GM18868 (cell line): ENCODE measurements at regions not wholly inside any gene's neighbourhood (a gene's known extent, or its start where the extent isn't known, plus 50 kb on each side); places are given as distances from the start of the nearest gene placed in this dataset.
A peak's percentile ranks its signal among the peaks of the same experiment; 100 is the strongest.

Source experiments
- ATAC-seq: cut with Tn5 transposase; IDR thresholded peaks from one replicate; pipeline ENCODE4 v1.9.1; 2021; ENCODE audit warnings: mild to moderate bottlenecking, moderate library complexity; ENCODE audit not compliant: unreplicated experiment

DNA sequence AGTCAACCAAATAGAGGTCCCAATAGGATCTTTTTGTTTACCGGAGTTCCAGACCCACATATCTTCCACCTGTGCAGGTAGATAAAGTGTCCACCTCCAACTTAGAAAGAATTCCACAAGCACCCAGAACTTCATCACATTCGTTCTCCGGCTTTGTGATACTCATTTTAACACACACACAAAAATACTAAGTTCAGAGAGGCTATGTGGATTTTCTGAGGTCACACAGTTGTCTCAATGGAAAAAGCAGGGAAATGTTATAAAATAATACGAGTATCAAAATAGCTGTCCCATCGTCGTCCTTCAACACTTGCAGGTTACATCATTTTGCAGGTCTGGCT is 137.5 kb downstream of the TMCO5A start:
- ATAC-seq, result no peak

GRCh38 chr15:38072348-38073177 is 138.1 kb downstream of the TMCO5A start:
- peak; percentile 44 for ATAC-seq

DNA sequence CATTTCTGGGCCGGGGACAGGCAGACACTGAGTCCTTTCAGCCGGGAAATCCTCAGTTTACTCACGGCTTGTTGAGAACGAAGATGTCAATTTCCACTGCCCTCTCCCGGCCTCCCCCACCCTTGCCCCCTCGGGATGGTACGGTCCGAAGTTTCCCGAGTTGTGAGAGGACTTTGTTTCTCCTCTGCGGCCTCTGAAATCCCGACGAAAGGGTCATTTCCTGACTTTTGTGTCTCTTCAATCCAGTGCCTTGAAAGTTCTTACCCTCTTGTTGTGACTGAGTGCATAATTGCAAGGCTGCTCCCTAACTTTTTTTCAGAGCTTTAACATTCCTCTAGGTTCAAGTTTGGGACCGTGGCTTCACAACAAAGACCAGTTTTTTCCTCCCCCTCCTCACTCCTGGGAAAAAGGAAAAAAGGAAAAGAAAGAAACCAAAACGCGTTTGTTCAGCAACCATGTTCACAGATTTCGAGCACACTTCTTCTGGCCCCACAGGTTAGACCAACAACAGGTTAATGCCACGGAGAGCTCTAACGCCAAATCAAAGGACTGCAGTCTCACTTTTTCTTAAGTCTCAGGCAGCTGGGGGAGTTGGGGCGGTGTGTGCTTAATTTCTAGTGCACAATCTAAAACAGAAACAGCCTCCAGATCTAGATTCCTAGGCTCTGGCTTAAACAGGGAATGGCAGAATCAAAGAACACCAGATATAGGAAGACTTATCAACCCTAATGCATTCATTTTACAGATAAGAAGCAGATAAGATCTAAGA is 138.9 kb downstream of the TMCO5A start:
- ATAC-seq, result no peak

DNA sequence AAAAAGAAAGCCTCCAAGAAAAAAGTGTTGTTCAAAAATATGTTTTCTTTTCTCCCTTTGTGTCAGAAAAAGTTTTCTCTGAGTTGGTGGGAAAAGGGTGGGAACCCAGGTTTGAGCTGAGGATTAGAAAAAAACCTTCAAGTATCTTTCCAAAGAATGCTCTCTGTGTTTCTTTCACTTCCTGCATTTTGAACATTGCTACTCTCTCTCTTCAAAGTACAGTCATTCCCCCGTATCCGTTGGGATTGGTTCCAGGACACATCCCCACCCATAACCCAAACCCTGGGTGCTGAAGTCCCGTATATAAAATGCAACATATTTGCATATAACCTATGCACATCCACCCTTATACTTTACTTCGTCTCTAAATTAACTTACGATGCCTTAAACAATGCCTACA is 139.6 kb downstream of the TMCO5A start:
- ATAC-seq, result no peak

DNA sequence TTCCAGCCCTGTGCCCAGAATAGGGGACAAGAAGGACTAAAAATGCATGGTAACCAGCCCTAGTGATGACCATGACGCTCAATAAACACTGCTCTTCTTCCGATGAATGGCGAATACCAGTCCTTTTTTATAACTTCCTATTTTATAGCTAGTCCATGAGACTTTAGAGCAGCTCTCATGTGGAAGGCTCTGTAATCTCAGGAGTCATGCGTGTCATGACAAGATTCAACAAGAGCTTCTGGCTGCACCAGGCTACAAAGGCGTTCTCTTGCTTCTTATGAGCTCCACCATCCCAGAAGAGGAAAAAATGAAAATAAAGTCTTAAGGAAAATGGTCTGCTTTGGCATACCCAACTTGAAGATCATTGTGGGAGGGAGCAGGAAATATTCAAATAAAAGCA is 141.0 kb downstream of the TMCO5A start:
- ATAC-seq, result no peak

GRCh38 chr15:38076786-38077185 is 142.3 kb downstream of the TMCO5A start:
- ATAC-seq, result peak; percentile 40

DNA sequence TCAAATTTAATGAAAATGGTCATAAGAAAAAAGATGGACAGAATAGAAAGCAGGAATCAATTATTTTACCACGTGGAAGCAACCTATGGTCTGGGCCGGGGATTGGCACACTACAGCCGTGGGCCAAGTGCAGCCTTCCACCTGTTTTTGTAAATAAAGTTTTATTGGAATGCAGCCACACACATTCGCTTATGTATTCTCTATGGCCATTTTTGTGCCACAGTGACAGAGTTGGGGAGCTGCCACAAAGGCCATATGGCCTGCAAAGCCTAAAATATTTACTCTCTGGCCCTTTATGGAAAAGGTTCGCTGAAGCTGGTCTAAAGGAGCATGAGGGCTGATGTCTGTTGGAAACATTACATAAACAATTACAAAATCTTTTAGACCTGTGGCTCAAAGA is 144.8 kb downstream of the TMCO5A start:
- ATAC-seq, result no peak

GRCh38 chr15:38080651-38081275 is 146.3 kb downstream of the TMCO5A start:
- no peak for ATAC-seq

GRCh38 chr15:38084289-38084688 is 149.8 kb downstream of the TMCO5A start:
- ATAC-seq, result peak; percentile 66

DNA sequence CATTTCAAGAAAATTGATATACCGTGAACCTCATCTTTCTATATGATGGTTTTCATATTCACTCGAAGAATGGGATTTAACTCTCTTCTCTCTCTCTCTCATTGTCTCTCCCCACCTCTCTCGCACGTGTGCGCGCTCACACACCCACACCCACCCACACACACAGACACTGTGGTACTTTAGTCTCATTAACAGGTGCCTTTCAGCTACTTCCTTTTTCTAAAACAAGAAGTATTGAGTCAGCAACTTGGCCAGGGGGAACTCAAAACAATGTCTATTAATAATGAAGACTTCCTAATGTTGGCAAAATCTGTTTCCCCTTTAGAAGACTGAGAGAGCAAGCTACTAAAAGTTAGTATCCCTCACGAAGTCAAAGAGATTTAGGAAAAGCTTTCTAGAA is 150.7 kb downstream of the TMCO5A start:
- ATAC-seq, result peak; percentile 81

DNA sequence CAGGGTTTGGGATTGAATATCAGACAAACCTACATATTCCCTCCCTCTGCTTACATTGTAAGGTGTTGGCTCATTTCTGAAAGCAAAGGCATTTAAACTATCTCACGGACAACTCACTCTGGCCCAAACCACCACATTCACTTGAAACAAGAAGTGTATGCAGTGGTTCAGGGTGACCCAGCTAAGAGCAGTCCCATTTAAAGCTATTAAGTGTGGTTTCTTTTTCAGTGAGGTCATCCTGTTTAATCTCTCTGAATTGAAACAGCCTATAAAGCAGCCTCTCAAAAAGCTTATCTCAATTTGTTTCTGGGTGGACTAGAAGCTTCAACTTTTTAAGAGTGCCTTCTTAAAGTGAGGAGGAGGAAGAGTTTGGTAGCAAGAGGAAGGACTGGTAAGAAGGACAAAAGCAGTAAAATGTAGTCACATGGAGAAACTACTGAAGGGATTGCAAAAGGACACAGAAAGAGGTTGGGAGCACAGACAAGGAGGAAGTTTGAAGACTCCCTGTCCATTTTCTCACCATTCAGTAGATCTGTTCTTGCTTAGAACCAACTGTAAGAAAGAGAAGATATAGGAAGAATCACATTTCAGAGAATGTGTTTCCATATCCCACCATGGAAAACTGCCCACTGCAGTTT is 151.6 kb downstream of the TMCO5A start:
- peak; percentile 55 for ATAC-seq

GRCh38 chr15:38086611-38087010 is 152.2 kb downstream of the TMCO5A start:
- ATAC-seq, result no peak

GRCh38 chr15:38088971-38089370 is 154.5 kb downstream of the TMCO5A start:
- no peak for ATAC-seq

GRCh38 chr15:38090223-38090622 is 155.8 kb downstream of the TMCO5A start:
- no peak for ATAC-seq

DNA sequence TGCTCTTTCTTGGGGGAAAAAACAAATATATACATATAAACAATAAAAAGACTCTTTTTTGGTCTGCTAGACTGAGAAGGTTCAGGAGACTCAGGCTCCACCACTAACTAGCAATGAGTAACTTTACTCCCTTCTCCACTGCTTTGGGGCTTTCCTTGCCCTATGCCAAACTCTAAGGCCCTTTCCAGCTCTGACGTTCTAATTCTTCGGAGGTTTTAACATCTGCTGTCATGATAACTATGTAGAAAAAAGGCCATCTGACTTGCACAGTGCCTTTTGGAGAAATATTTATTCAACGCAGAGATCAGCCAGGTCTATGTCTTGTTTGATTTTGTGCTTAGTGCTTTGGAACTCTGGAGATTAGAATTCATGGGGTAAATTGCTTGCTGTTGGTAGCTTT is 156.2 kb downstream of the TMCO5A start:
- no peak for ATAC-seq

- no peak for ATAC-seq
Observed at GRCh38 chr15:38091078-38091645, 156.7 kb downstream of the TMCO5A start.

GRCh38 chr15:38093931-38094330 is 158.7 kb upstream of the SPRED1 start:
- no peak for ATAC-seq

DNA sequence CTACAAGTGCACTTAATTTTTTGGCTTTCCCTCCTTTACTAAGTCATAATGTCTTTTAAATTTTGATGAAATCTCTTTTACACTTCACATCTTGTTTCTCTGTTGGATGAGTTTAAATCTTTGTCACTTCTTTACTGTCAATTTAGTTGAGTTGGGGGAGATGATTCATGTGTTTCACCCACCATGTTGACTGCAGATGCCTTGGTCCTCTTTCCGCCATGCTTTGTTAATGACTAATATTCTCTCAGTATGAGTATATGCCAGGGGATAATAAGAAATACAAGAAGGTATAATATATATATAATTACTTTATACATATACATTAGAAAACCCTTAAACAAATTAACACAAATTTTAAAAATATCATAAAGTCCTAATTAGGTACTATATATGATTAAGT is 149.7 kb upstream of the SPRED1 start:
- no peak for ATAC-seq

DNA sequence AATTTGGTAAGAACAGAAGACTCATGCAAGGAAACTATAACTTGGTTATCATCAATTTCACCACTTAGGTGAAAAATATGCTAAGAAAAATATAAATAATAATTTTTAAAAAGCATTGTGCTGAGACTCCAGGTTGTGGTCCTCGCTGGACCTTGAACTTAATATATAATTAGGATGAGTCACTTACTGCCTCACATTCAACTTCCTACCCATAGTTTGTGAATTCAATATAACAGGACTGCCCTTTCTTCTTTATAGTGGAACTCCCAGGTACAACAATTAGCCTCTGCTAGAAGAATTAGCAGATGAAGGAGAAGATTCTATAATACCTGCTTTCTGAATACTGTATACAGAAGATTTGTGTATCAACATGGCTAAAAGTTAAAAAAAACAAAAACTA is 149.1 kb upstream of the SPRED1 start:
- no peak for ATAC-seq

- no peak for ATAC-seq
Observed at GRCh38 chr15:38111070-38111469, 141.6 kb upstream of the SPRED1 start.

GRCh38 chr15:38112406-38112805 is 140.2 kb upstream of the SPRED1 start:
- no peak for ATAC-seq
